Gastrocnemius medialis (tissue), 4 donors: ENCODE measurements at regions not wholly inside any gene's neighbourhood (a gene's known extent, or its start where the extent isn't known, plus 50 kb on each side); places are given as distances from the start of the nearest gene placed in this dataset.

ENCODE experiments used
- CTCF ChIP-seq, 5 experiments: fragments of 450-650 bp in 3 of 5; fragments of 200-600 bp in 2 of 5; sonication (generic) in 2 of 5; IDR thresholded peaks in 4 of 5; conservative IDR thresholded peaks in 1 of 5; 1 replicate in 4 of 5; 2 replicates in 1 of 5; pipeline ENCODE4 v1.5.1; 2016 to 2019; ENCODE audit warnings: antibody characterized with exemption in 5 of 5, mild to moderate bottlenecking in 3 of 5, moderate library complexity in 3 of 5
- POLR2A ChIP-seq, 2 donors: fragments of 450-650 bp; IDR thresholded peaks; one replicate each; pipeline ENCODE4 v1.6.1; 2017; ENCODE audit warnings: antibody characterized with exemption in 2 of 2, mild to moderate bottlenecking in 2 of 2, moderate library complexity in 2 of 2

- TF ChIP-seq CTCF (IDR thresholded peaks at IDR 0.05 in 4 of 5, conservative IDR thresholded peaks at IDR 0.05 in 1 of 5) (no peak), POLR2A (IDR thresholded peaks at IDR 0.05) (no peak)
Measured at GRCh38 chrX:134181275-134181660, 55.7 kb upstream of the CCDC160 start.
